Bronchial epithelial cell (primary cell): ENCODE measurements at regions not wholly inside any gene's neighbourhood (a gene's known extent, or its start where the extent isn't known, plus 50 kb on each side); places are given as distances from the start of the nearest gene placed in this dataset.

ENCODE experiments used
- DNase-seq: peaks from one replicate; pipeline ENCODE4 v3.0.0-alpha.2; 2010; ENCODE audit warnings: low read depth
- FAIRE-seq: peaks from 2 replicates; lab custom pipeline; 2011; peaks lifted over from hg19 to GRCh38; lab: Jason Lieb, UNC
- H3K27me3 ChIP-seq: 2 replicates; pipeline ENCODE4 v1.5.1; 2011; ENCODE audit warnings: low read length; ENCODE audit not compliant: control insufficient read depth, insufficient read depth
- H3K36me3 ChIP-seq: 2 replicates; pipeline ENCODE4 v1.5.1; 2011; ENCODE audit warnings: low read length; ENCODE audit not compliant: control insufficient read depth, insufficient read depth
- H3K4me3 ChIP-seq: 2 replicates; pipeline ENCODE4 v1.5.1; 2011; ENCODE audit warnings: mild to moderate bottlenecking, low read depth, low read length, control low read depth
- TF ChIP-seq, protein P1 (sequence below): IDR thresholded peaks from 2 replicates; pipeline ENCODE4 v1.5.1; 2011; ENCODE audit warnings: mild to moderate bottlenecking, moderate library complexity, low read length, control low read depth, inconsistent platforms; ENCODE audit not compliant: insufficient read depth, severe bottlenecking

DNA sequence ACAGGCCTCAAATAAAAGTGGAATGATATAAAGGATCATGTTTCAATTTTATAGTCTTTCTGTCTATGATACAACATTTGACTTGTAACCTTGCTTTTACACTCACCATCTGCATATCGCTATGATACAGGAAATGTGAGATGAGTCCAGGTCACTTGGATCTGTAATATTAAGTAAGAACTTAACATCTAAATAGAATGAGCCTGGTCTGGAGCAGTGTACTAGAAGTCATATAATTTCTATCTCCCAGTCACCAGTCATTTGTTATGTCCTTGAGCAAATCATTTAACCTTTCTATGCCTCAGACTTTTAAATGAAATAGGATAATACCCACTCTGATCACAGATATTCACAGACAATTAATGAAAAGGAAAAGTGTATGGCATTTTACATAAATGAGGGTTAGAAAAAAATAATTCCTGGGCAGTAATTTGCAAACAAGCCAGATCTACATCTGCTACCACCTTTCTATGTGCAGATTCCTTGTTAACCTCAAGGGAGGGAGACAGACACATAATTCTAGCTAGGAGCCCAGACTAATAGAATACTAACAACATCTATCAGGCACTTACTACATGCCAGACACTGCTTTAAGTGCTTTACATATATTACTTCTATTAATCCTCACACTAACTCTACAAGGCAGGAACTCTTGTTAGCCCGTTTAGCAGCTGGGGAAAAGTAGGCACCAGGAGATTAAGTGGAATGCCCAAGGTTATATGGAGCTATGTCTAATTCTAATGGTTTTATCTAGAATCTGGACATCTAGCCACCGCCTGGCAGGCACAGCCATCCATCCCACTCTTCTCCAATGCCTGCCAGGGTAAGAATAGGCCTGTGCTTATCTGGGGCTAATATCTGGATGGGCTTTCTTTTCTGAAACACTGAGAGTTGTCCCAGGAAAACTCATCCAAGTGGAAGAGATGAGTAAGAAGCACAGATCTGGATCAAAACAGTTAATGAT is 313.6 kb upstream of the CDH20 start:
- DNase-seq (no peak), FAIRE-seq (no peak)
- TF ChIP-seq, protein P1, sequence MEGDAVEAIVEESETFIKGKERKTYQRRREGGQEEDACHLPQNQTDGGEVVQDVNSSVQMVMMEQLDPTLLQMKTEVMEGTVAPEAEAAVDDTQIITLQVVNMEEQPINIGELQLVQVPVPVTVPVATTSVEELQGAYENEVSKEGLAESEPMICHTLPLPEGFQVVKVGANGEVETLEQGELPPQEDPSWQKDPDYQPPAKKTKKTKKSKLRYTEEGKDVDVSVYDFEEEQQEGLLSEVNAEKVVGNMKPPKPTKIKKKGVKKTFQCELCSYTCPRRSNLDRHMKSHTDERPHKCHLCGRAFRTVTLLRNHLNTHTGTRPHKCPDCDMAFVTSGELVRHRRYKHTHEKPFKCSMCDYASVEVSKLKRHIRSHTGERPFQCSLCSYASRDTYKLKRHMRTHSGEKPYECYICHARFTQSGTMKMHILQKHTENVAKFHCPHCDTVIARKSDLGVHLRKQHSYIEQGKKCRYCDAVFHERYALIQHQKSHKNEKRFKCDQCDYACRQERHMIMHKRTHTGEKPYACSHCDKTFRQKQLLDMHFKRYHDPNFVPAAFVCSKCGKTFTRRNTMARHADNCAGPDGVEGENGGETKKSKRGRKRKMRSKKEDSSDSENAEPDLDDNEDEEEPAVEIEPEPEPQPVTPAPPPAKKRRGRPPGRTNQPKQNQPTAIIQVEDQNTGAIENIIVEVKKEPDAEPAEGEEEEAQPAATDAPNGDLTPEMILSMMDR, result no peak
- Histone ChIP-seq H3K27me3 (no peaks in the 10 kb centered on the region), H3K36me3 (no peaks in the 10 kb centered on the region), H3K4me3 (no peak overlapping the region)

DNA sequence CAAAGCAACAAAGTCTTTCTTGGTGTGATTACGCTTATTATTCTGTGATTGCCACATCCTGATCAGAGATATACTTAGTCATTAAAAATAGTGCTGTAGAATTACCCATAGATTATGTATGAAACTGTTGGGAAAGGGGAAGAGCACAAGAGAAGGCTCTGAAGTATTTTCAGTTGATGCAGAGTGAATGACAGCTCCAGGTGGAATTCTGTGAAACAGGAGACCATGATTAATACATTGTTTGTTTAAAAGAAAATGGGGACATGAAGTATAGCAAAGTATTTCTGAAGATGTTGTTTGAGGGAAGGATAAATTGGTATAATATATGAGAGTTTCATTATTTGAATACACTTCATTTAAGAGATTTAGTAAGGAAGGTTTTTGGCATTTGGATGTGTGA is 307.6 kb upstream of the CDH20 start:
- TF ChIP-seq, protein P1, result no peak
- no peaks in the 10 kb centered on the region for H3K27me3 ChIP-seq
- DNase-seq (no peak), FAIRE-seq (no peak)
- no peak overlapping the region for H3K4me3 ChIP-seq
- no peaks in the 10 kb centered on the region for H3K36me3 ChIP-seq

DNA sequence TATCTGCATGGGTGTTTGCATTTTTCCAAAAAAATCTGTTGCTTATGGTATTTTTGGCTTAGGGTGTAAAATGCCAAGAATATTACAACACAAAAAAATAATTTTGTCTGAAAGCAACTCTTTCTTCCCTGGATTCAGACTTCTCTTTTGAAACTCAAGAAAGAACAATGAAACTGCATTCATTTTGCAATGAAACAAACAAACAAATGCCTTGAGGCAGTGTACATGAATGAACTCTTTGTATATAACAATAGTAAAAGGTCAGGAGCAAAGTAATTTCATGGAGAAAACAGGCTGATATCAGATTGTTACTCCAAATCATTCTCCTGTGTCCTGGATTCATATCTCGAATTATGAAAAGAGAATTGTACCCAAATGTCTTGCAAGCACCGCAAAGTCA is 301.6 kb upstream of the CDH20 start:
- DNase-seq, result no peak
- Histone ChIP-seq H3K36me3 (no peaks in the 10 kb centered on the region), H3K27me3 (no peaks in the 10 kb centered on the region), H3K4me3 (no peak overlapping the region)
- FAIRE-seq, result no peak
- TF ChIP-seq, protein P1, result no peak

DNA sequence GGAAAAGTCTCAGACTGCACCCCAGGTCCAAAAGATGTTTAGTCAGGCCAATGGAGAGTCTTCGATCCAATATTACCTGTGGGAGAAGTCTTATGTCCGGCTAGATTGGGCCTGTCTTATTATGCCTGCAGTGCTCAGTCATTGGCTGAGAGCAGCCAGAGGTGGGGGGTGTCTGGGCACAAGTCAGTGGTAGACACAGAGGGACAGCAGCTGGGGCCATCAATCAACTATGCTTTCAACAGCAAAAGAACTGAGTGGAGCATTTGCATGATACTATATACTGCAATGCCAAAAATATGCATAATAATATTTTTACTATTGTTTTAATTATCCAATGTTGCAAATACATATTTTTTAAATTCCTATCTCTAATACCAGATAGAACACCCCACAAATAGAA is 298.6 kb upstream of the CDH20 start:
- Histone ChIP-seq H3K36me3 (no peaks in the 10 kb centered on the region), H3K4me3 (no peak overlapping the region), H3K27me3 (no peaks in the 10 kb centered on the region)
- no peak for DNase-seq
- no peak for FAIRE-seq
- TF ChIP-seq, protein P1, result no peak

DNA sequence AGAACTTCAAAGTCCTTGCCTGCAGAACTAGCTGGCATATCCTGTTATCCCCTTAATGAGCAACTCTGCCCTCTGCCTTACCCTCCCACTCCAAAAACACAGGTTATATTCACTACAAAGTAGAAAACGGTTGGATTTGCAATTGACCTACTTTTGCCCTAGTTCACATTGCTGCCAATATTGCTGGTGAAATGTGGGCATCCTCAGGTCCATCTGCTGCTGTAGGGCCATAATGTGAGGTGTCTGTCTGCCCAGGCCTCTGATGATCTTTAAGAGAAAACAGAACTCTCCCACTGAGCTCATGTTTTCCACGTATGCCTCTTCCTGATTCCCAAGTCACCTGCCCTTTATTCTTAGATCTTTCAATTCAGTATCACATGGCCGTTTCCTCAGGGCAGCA is 294.0 kb upstream of the CDH20 start:
- TF ChIP-seq, protein P1, result no peak
- DNase-seq (no peak), FAIRE-seq (no peak)
- Histone ChIP-seq H3K27me3 (no peaks in the 10 kb centered on the region), H3K4me3 (no peak overlapping the region), H3K36me3 (no peaks in the 10 kb centered on the region)
